GM21515 (cell line): ENCODE measurements at regions not wholly inside any gene's neighbourhood (a gene's known extent, or its start where the extent isn't known, plus 50 kb on each side); places are given as distances from the start of the nearest gene placed in this dataset.

Experiments
- ATAC-seq: cut with Tn5 transposase; IDR thresholded peaks from one replicate; pipeline ENCODE4 v1.9.1; 2021; ENCODE audit not compliant: unreplicated experiment

DNA sequence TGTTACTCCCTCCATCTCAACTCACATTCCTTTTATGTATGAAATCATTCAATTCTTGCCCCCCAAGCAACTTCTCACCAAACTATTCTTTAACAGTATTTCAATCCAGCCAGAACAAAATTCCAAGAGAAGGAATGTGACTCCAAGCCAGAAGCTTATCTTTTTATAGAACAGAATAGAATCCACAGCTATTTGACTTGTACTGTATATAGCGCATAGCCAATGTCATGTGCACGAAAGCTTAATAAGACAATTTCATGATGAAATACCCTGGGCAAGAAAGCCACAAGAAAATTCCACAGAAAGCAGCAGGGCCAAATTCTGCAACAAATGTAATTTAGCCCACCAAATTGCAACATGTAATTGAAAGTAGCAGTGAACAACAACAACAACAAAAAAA is 127.6 kb upstream of the UBE2E2 start:
- no peak for ATAC-seq

DNA sequence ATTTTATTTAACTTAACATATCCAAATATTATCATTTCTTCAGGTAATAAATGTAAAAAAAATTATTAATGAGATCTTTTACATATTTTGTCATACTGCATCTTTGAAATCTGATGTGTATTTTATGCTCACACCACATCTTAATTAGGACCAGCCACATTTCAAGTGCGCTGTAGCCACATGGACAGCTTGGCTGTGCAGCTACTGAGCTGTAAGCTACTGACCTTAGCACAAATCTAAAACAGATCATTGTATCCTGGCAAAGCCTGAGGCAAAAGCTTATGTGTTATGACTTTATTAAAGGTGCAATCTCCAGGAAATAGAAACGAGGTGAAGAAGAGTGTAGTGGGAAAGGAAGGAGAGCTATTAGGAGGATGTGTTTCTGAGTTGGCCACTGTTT is 126.7 kb upstream of the UBE2E2 start:
- no peak for ATAC-seq

DNA sequence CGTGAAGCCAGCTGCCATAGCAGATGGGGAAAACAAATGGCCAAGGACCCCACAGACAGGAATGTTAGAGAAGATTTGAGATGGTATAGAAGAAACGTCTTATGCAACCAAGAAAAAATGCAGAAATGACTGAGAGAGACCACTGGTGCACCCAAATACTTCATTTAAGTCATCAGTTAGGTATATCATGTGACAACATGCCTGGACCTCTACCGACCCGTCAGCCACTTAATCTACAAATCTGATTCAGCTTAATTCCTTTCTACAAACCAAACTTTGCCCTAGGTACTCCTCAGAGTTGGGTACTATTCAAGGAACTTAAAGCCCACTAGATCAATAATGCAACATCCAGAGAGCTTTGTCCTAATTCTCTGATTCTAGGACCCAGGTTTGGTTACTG is 126.0 kb upstream of the UBE2E2 start:
- no peak for ATAC-seq

DNA sequence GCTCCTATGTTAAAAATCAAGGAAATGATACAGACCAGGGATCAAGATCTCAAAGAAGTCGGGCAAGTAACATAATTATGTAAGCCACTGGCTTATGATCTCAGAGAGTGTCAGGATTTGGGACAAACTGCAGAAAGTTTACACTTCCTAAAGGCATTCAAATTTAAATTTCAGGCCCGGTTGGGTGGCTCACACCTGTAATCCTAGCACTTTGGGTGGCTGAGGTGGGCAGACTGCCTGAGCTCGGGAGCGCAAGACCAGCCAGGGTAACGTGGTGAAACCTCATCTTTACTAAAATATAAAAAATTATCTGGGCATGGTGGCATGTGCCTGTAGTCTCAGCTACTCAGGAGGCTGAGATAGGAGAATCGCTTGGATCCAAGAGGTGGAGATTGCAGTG is 124.4 kb upstream of the UBE2E2 start:
- ATAC-seq: no peak

DNA sequence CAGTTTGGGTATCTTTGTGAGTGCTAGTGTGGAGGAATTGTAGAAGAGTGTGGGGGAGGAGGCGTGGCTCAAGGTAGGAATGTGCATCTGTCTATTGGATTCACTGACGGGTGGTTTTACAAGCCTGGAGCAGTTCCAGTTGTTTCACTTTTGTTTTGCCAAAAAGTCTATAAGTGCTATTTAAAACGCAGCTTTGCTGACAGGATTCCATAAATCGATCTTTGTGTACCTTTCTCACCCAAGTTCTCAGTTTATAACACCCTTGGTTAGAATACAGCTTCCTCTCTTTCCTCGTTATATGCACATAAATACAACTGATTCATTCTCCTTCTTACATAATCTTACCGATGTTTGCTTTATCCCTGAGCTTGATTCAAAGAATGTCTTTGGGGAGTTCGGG is 123.2 kb upstream of the UBE2E2 start:
- no peak for ATAC-seq

DNA sequence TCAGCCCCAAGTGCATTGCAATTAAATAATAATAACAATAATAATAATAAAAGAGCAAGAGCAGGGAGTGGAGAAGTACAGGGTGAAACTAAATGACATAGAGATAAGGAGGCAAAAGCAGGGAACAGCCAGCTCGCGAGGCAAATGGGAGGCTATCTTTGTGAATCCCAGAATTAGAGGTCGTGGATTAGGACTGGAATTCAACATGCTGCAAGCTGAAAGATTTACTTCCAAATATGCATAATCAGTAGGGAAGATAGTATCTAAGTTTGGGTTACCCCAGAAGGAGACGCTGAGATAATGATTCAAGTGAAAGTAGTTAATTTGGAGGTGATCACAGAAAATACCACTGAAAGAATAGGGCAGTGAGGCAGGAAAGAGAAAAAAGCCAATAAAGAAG is 119.4 kb upstream of the UBE2E2 start:
- ATAC-seq: no peak

DNA sequence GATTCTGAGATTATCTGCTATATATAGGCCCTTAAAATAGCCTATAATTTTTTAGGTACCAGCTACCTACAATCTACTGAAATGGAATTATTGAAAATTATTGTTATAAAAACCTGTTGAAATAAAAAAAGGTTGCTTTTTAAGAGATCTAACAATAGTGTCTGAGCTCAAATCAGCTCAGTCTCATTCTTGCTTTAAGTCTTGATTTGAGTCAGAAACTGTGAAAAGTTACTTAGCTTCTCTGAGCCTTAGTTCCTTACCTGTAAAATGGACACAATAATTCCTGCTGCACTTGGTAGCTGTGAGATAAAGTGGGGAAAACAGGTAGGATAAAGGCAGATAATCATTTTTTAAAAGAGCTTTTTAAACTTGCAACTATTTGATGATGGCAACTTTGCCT is 118.8 kb upstream of the UBE2E2 start:
- no peak for ATAC-seq

DNA sequence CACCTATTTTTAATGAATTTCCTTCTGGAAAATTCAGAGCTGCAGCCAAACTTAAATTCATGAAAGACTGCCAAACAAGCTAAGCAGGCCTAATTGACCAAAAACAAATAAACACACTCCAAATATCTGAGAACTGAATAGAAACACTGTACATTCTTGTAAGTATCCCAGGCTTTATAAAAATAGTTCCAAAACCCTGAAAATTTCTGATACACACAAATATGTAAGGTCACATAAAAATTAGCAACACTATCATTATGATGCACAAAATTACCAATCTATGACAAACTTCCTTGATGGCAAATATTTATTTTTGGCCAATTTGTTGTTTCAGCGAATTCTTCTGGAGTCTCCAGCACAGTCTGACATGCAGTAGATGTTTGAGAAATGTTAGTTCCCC is 117.9 kb upstream of the UBE2E2 start:
- no peak for ATAC-seq

DNA sequence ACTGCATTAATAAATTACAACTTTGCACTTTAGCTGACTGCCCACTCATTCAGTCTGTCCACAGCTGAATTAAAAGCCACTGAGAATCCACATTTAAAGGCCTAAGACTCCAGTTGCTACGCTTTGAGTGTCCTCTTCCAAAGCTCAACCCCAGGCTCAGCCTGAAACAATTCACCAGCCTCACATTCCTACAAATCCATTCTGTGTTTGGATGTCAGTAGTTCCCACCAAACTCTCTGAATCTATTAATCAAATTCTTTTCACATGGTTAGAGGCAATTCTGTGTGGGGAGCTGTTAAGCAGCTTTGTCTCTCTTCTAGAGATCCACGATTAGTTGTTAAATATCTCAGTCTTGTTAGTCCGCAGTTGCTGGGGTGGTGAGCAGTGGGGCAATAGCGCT is 116.8 kb upstream of the UBE2E2 start:
- ATAC-seq: no peak

DNA sequence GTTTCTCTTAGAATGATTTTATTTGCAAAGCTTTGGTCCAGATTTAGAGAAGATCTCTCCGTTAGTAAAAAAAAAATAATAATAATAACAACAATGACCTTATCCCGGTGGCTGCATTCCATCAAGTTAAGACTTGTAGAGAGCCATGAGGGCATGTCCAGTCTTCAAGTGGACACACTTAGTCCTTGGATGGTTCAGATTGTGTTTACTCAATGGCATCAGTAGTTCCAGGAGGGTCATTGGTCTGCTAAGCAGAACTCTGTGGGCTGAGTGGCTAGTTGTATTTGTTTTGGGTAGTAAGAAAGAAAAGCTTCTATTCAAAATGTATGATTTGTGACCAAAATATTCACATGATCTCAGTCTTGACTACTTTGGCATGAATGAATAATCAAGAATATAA is 116.3 kb upstream of the UBE2E2 start:
- ATAC-seq: no peak

DNA sequence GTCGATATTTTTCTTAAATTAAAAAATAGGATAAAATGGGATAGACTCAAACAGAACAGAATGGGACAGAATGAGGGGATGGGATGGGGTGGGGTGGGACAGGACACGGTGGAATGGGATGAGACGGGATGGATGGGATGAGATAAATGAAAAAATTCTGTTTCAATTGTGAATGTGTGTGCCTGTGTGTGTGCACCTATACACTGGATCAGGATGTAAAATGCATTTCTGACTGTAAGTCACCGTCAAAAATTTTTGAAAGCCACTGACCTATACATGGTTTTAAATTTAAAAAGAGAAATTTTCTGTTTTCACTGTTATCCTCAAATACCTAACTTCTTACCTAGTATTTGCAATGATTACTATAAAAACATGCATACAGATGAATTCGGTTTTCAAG is 108.7 kb upstream of the UBE2E2 start:
- no peak for ATAC-seq

DNA sequence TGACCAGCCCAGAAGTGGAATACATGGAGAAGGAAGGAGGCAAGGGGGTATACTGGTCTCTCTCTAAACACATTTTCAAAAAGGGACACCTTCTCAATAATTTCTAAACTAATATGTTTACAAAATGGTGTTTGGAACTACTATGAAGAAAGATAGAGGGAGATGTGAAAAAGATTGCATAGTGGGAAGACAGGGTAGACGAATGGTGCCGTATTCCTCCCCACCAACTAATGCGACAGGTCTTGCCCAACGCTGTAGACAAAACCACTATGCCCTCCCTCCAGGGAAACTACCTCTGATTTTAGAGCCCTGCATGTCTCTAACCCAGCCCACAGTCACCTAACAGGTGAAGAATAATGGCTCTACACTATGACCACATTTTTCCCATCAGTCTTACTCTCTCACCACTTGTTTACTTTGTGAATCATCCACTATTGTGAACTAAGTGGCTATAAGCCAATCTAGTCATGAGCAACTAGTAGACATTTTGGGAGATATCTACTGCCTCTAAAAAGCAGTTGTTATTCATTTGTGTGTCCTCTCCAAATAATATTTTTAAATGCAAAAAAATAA is 108.2 kb upstream of the UBE2E2 start:
- no peak for ATAC-seq

DNA sequence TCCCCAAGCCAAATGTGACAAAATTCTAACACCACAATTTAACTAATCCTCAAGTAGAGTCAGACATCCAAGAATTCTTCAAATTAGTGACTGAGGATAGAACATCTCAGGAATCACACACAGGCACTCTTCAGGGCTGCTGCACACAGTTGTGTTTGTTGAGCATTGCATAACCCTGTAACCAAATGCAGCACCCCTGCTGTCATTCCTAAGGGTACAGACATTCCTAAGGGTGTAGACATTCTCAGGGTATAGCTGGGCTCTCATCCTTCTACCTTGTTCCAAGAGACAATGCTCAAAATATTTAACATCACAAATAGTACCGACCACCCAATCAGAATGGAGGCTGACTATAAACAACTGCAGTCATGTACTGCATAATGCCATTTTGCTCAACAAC is 107.1 kb upstream of the UBE2E2 start:
- no peak for ATAC-seq

DNA sequence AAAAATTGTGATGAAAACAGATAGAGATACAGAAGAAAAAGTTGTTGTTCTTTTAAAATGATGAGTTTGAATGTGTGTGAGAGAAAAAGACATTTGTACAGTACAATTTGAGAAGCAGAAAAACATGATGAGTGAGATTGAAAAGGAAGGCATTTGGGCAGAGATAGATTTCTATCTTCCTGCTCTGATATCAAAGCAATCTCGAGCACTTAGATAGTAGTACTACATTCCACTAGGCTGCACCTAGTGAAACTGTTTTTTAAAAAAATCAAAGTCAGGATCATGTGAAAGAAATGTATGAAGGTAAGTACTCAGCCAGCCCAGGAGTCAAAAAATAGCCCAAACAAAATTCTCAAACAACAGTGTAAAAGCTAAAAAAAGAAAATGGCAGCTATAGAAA is 104.1 kb upstream of the UBE2E2 start:
- ATAC-seq: no peak

DNA sequence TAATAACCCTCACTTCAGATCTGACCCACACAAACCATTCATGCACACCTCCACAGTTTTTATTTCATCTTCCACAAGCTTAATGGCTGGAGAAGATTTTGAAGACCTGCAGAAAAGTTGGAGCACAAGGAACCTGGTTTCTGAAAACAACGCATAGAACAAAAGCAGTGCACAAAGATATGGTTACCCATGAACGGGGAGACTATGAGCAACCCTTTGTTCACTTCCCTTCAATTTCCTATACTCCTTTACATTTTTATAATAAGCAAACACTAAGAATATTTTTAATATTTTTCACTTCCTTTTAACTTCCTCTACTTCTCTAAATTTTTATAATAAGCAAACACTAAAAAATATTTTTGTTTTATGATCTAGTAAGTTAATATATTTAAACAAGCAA is 103.5 kb upstream of the UBE2E2 start:
- no peak for ATAC-seq

DNA sequence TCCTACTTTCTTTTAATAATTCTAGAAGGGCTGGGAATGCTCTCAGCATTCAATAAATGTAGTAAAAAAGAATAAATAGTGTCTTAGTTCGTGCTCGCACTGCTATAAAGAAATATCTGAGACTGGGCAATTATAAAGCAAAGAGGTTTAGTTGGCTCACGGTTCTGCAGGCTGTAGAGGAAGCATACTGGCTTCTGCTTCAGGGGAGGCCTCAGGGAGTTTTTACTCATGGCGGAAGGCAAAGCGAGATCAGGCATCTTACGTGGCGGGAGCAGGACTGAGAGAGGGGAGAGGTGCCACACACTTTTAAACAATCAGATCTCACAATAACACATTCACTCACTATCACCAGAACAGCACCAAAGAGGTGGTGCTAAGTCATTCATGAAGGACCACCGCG is 103.0 kb upstream of the UBE2E2 start:
- no peak for ATAC-seq

DNA sequence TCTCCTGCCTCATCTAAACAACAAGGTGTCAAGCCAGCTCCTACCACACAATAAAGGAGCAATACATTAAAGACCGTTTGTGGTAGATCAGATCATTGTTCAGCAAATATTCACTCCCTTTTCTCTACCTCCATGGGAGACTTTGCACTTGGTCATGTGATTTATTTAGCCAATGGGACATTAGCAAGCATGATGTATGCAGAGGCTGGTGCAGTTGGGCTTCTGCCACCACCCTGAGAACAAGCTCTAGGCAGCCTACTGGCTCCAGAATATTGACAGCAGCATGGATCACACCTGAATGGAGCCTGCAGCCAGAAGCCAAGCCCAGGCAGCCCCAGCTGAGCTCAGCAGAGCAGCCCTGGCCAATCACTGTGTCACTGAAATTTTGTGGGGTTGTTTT is 99.4 kb upstream of the UBE2E2 start:
- no peak for ATAC-seq

DNA sequence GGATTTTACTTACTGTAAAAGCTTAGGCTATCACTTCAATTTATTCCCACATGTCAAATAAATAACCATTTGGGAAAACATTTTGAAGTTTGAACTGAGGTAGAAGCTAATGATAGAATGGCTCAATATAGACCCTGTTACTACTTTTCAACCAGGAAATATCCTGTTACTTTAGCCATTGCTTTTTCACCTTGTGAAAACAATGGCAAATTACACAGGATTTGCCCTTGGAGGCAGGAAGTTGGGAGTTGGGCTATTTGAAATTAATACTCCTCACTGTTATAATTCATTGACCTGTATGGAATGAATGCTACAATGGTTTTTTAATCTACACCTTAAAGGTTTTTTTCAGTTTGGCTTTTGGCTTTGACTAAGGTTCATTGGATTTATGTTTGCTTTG is 98.1 kb upstream of the UBE2E2 start:
- ATAC-seq: no peak

DNA sequence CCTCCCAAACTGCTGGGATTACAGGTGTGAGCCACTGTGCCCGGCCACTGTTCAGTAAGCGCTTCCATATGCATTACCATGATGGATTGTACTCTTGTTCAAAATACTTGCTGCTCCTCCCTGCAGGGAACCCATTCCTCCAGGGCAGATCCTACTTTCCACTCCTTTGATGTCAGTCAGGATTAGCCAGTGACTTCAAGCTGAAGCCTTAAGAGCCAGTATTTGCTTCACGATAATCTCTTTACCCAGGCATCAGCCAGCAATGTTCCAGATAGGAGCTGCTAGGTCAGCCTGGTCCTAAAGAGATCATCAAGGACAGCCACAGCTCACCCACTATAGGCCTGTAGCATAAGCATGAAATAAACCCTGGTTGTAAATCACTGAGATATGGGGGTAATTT is 96.5 kb upstream of the UBE2E2 start:
- no peak for ATAC-seq

DNA sequence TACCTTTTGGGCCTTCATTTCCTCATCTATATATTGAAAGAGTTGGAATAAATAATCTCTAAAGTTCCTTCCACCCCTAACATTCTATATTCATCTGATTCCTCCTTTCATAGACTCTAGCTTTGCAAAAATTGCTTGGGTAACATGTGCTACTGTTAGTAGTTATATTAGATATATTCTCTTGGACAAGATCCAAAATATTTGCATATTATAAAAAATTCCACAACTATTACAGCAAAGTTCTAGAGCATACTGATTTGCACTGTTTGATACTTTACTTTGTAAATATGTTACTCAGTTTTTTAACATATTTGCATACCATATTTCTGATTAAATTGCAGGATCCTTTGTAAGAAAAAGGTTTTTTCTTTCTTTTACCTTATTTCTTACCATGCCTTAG is 95.9 kb upstream of the UBE2E2 start:
- ATAC-seq: no peak

DNA sequence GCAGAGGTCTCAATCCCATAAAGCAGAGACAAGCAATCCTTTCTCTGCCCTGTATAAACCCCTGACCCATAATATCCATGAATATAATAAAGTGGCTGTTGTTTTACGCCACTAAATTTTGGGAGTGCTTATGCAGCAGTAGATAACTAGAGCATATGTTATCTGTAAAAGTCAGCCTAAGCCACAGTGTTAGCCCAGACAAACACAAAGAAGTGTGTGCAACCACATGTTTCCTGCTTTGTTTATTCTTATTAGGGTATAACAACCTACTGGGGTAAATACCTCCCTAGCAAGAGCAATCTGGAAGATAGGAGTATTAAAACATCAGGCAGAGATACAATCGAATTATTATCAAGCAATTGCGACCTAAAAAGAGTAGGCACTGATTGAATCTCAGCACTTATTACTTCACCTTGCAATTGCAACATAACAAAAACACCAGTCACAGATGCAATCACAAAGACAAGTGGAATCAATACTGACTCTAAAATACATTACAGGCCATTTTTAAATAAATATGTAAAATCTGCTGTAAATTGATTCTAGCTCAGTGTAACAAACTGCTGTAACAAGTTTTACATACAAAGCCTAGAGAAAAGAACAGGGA is 94.6 kb upstream of the UBE2E2 start:
- no peak for ATAC-seq

DNA sequence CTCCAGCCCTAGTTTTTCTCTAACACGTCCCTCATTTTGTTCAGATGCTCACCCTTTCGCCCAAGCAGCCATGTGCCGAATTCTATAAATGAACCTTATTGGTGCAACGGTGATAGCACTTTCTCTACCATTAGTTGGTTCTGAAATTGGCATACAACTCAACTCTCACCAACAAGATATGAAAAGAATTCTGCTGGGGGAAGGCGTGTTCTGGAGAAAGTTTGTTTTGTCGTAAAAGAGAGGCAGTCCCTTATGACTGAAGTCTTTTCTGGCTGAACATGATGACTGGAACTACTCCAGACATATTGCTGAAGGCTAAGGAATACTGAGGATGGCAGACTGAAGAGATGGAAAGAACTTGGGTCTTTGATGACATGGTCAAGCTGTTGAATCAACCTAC is 91.8 kb upstream of the UBE2E2 start:
- no peak for ATAC-seq

DNA sequence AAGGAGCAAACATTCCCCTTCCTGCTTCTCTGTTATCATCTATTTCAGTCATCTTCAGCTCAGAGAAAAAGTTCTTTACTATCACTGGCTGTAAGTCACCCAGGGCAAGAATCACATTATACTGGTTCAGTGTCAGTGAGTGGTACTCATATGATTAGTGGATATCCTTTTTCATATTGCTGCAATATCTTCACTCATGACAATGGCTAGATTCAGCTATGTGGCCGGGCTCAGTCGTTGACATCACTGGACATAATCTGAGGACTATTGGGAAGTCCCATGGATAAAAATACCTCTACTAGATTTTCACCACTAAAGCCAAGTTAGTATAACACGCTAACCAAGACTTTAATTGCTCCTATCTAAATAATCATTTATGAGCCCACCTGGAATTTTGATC is 91.3 kb upstream of the UBE2E2 start:
- no peak for ATAC-seq

DNA sequence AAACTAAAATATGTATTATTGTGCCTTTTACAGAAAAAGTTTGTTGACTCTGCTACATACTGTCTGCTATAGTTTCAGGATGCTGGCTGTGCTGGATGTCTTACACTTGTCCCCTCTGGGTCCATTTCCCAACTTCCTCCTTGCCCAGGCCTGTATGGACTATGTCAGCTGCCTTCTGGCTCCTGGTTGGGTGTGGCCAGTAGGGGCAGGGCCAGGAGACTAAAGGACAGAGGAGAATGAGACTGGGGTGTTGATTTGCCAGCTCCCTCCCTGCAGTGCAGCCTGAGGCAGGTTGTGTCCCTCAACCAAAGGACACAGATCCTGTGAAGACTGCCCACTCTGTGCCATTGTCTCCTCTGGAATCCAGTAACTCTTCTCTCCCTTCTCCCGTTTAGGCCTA is 90.6 kb upstream of the UBE2E2 start:
- no peak for ATAC-seq
